ENCODE measurements at regions not wholly inside any gene's neighbourhood (a gene's known extent, or its start where the extent isn't known, plus 50 kb on each side); places are given as distances from the start of the nearest gene placed in this dataset.

DNA sequence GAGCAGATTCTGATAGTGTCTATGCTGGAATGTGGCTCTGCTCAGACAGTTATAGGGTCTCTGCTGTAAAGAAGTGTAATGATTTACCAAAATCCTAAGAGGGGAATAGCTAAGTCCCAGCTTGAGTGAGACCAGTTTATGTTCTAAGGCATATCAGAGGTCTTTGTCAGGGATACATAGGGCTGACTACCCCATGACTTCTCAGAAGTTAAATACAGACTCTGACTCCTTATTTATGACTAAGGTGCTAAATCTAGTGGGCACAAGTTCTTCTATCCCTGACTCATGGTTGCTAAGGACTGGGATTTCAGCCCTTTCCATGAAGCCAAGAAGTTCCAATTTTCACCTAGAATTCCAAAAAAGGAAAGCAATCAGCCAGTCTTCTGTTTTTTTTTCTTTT, 192.6 kb upstream of the POU1F1 start:
- TF ChIP-seq, protein P1, sequence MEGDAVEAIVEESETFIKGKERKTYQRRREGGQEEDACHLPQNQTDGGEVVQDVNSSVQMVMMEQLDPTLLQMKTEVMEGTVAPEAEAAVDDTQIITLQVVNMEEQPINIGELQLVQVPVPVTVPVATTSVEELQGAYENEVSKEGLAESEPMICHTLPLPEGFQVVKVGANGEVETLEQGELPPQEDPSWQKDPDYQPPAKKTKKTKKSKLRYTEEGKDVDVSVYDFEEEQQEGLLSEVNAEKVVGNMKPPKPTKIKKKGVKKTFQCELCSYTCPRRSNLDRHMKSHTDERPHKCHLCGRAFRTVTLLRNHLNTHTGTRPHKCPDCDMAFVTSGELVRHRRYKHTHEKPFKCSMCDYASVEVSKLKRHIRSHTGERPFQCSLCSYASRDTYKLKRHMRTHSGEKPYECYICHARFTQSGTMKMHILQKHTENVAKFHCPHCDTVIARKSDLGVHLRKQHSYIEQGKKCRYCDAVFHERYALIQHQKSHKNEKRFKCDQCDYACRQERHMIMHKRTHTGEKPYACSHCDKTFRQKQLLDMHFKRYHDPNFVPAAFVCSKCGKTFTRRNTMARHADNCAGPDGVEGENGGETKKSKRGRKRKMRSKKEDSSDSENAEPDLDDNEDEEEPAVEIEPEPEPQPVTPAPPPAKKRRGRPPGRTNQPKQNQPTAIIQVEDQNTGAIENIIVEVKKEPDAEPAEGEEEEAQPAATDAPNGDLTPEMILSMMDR (conservative IDR thresholded peaks at IDR 0.05; ENCODE audit: low read depth, low read length) = no peak
- TF ChIP-seq EZH2 (IDR thresholded peaks at IDR 0.05; ENCODE audit: borderline replicate concordance, low read depth, low read length, poor library complexity, severe bottlenecking) = no peak
